Effector memory CD4-positive, alpha-beta T cell (primary cell): ENCODE measurements at regions not wholly inside any gene's neighbourhood (a gene's known extent, or its start where the extent isn't known, plus 50 kb on each side); places are given as distances from the start of the nearest gene placed in this dataset.

ENCODE experiments used
- DNase-seq, 3 donors: peaks; one replicate each; pipeline ENCODE4 v3.0.0-alpha.2; 2020
- H3K27ac ChIP-seq: 2 replicates; pipeline ENCODE4 v1.7.0; 2013; ENCODE audit warnings: mild to moderate bottlenecking, low read length, moderate library complexity; ENCODE audit not compliant: insufficient read depth, poor library complexity, severe bottlenecking
- H3K27me3 ChIP-seq: replicated peaks from 2 replicates; pipeline ENCODE4 v1.7.0; 2013; ENCODE audit warnings: mild to moderate bottlenecking, low read length; ENCODE audit not compliant: insufficient read depth, control insufficient read depth, poor library complexity, severe bottlenecking
- H3K36me3 ChIP-seq: 2 replicates; pipeline ENCODE4 v1.7.0; 2013; ENCODE audit warnings: mild to moderate bottlenecking, low read length, moderate library complexity; ENCODE audit not compliant: control insufficient read depth, insufficient read depth
- H3K4me1 ChIP-seq: 2 replicates; pipeline ENCODE4 v1.7.0; 2013; ENCODE audit warnings: low read length, mild to moderate bottlenecking; ENCODE audit not compliant: control insufficient read depth, insufficient read depth, poor library complexity, severe bottlenecking
- H3K4me3 ChIP-seq: 2 replicates; pipeline ENCODE4 v1.7.0; 2013; ENCODE audit warnings: low read length, low read depth, mild to moderate bottlenecking; ENCODE audit not compliant: insufficient read depth, poor library complexity, severe bottlenecking
- H3K9me3 ChIP-seq: 2 replicates; pipeline ENCODE4 v1.7.0; 2013; ENCODE audit warnings: mild to moderate bottlenecking, low read length, moderate library complexity; ENCODE audit not compliant: control insufficient read depth

DNA sequence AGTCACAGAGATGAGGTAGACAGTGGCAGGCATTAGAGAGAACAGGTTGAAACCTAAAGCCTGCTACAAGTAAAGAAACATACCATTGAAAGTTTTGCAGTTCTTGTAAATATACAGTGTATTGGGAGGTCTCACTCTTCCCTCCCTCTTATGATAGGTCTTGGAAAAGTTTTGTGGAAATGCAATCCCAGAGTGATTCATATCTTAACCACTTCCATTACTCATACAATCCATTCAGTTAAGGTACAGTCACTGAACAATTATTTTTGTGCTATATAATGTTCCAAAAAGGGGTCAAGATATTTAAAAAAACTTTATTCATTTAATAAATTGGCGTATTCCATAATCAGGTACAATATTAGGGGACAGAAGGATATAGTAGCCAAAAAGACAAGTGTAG, 737.7 kb upstream of the ALCAM start:
- no peaks in the 10 kb centered on the region for H3K27me3 ChIP-seq
- no peak overlapping the region for H3K27ac ChIP-seq
- H3K4me3 ChIP-seq, result no peak overlapping the region
- H3K9me3 ChIP-seq, result no peaks in the 10 kb centered on the region
- no peaks in the 10 kb centered on the region for H3K4me1 ChIP-seq
- no peak for DNase-seq
- H3K36me3 ChIP-seq, result no peaks in the 10 kb centered on the region

DNA sequence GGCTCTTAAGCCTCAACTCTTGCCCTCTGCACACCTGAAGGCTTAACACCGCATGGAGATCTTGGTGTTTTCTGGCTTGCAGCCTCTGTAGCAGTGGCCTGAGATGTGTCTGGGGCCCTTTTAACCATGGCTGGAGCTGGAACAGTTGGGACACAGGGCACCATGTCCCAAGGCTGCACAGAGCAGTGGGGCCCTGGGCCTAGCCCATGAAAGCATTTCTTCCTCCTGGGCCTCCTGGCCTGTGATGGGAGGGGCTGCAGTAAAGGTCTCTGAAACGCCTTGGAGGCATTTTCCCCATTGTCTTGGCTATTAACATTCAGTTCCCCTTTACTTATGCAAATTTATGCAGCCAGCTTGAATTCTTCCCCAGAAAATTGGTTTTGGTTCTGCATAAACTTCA, 735.5 kb upstream of the ALCAM start:
- H3K9me3 ChIP-seq, result no peaks in the 10 kb centered on the region
- H3K4me3 ChIP-seq, result no peak overlapping the region
- H3K27me3 ChIP-seq, result no peaks in the 10 kb centered on the region
- DNase-seq, result no peak
- no peaks in the 10 kb centered on the region for H3K4me1 ChIP-seq
- H3K27ac ChIP-seq, result no peak overlapping the region
- no peaks in the 10 kb centered on the region for H3K36me3 ChIP-seq

DNA sequence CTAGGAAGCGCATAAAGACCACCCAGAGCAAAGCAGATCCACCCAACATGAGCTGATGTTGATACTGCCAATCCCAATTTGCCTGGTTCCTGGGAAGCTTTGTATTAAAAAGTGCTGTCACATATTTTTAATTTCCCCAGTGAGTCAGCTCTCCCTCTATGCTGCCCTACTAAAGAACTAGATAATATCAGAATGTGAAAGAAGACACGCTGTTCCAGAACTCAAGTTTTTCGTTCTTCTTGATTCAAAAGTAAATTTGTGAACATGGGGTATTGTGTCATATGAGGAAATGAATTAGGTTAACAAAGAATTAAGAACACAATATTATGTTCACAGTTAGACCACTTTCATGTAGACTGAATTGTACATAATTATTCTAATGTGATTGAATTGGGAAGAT, 734.2 kb upstream of the ALCAM start:
- DNase-seq, result no peak
- no peaks in the 10 kb centered on the region for H3K4me1 ChIP-seq

DNA sequence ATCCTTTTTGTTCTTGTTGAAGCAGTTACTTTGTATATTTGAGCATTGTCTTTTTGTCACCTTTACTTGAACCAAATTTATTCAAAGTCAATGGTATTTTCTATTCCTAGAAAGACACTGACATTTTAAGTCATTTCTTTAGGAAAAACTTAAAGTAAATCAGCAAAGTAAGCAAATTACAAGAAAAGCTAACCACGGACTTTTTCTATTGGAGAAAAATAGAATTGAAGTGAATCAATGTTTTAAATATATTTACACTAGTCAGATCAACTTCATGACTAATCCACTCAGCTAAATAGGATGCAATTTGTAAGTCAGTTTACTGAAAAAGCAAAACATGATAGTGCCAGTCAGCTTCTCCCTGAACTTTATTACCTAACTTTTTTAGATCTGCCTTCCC, 733.8 kb upstream of the ALCAM start:
- H3K4me3 ChIP-seq, result no peak overlapping the region
- H3K9me3 ChIP-seq, result no peaks in the 10 kb centered on the region
- no peaks in the 10 kb centered on the region for H3K27me3 ChIP-seq
- no peaks in the 10 kb centered on the region for H3K4me1 ChIP-seq
- H3K36me3 ChIP-seq, result no peaks in the 10 kb centered on the region
- no peak overlapping the region for H3K27ac ChIP-seq
- DNase-seq, result no peak

More for the DNA sequence above, 734.2 kb upstream of the ALCAM start:
- Histone ChIP-seq H3K9me3 (no peaks in the 10 kb centered on the region), H3K4me3 (no peak overlapping the region), H3K36me3 (no peaks in the 10 kb centered on the region), H3K27me3 (no peaks in the 10 kb centered on the region), H3K27ac (no peak overlapping the region)

DNA sequence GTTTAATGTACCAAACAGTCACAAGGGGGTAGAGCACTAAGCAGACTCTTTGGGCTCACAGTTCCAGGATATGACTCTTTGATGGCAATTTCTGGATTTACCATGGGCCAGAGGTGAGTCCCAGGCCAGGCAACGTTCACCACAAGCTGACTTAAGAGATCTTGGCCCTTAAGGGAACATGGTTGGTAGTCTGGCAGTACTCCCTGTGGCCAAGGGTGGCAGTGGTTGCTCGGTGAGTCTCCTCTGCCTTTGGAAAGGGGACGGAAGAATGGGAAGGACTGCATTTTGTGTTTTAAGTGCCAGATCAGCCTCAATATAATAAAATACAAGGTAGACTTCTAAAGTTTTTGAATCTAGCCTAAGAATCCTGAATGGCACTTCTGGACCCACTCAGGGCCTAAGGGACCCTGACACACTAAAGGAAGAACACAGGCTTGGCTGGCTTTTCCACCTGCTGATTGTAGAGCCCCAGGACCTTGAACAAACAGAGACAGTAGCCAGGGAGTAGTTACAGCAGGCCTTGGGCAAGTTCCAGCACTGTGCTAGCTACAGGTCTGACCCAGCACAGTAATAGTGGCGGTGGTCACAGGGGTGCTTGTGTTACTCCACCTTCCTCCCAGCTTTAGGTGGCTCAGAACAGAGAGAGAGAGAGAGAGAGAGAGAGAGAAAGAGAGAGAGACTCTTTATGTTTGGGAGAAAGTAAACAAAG, 730.7 kb upstream of the ALCAM start:
- no peaks in the 10 kb centered on the region for H3K27me3 ChIP-seq
- no peak for DNase-seq

DNA sequence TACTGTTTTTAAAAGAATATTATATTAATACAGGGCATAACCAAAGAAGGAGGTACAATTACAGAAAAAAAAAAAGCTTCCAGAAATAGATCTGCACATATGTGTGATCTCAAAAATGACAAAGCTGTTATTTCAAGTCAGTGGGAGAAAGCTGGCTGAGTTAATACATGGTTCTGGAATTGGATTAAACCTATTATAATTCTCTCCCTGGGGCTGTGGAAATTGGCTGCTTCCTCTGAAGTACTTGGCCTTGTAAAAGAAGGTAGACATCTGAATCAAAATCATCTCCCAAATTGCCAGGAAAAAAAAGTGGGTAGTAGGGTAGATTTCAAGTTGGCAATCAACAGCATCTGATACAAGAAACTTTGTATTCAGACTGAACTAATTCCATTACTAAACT, 723.9 kb upstream of the ALCAM start:
- Histone ChIP-seq H3K36me3 (no peaks in the 10 kb centered on the region), H3K4me3 (no peak overlapping the region), H3K9me3 (no peaks in the 10 kb centered on the region), H3K27ac (no peak overlapping the region), H3K27me3 (no peaks in the 10 kb centered on the region), H3K4me1 (no peaks in the 10 kb centered on the region)
- DNase-seq, result no peak

More for the DNA sequence above, 730.7 kb upstream of the ALCAM start:
- H3K4me1 ChIP-seq, result no peaks in the 10 kb centered on the region
- no peak overlapping the region for H3K4me3 ChIP-seq
- no peaks in the 10 kb centered on the region for H3K9me3 ChIP-seq
- no peak overlapping the region for H3K27ac ChIP-seq
- H3K36me3 ChIP-seq, result no peaks in the 10 kb centered on the region

DNA sequence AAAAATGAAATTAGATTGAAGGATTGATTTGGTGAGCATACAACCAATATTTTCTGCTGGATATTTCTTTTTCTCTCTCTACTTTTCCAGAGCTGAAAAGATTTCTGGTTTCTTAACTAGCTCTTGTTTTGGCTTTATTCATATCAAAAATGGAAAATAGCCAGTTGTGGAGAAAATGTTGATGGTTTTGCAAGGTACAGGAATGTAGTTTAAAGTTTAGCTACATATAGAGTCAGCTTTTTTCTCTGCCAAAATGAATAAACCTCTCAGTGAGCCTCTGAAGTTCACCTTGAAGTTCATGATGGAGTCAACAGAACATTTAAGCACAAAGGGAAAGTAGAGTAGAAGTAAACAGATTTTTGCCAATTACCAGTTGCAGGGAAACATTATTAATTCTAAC, 720.5 kb upstream of the ALCAM start:
- no peak for DNase-seq
- H3K4me1 ChIP-seq, result no peaks in the 10 kb centered on the region

DNA sequence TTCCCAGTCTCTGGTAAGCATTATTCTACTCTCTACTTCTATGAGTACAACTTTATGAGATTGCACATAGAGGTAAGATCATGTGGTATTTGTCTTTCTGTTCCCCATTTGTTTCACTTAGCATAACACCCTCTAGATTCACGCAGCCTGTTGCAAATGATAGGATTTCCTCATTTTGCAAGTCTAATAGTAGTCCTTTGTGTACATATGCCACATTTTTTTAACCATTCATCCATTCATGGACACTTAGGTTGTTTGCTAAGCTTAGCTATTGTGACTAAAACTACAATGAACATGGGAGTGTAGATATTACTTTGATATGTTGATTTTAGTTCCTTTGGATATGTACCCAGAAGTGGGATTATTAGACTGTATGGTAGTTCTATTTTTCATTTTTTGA, 717.9 kb upstream of the ALCAM start:
- no peak overlapping the region for H3K27ac ChIP-seq
- H3K4me3 ChIP-seq, result no peak overlapping the region

More for the DNA sequence above, 720.5 kb upstream of the ALCAM start:
- Histone ChIP-seq H3K27ac (no peak overlapping the region), H3K36me3 (no peaks in the 10 kb centered on the region), H3K9me3 (no peaks in the 10 kb centered on the region), H3K27me3 (no peaks in the 10 kb centered on the region), H3K4me3 (no peak overlapping the region)

DNA sequence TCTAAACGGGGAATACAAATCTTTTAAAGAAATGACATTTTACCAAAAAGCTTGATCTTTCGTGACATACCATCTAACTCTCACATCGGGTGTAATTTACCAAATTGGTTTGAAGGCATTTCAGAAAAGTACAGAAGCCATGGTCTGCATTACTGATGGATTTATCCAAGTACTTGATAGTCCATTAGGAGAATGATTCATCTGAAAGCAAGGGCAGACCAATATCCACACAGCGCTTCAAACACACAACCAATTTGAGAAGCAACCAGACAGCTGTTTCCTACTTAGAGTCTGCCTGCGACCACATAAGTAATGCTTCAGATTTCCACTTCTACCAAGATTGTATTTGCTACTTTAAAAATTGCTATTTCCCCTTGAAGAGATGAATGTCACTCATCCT, 697.6 kb upstream of the ALCAM start:
- no peak for DNase-seq
- H3K27me3 ChIP-seq, result no peaks in the 10 kb centered on the region
- H3K9me3 ChIP-seq, result no peaks in the 10 kb centered on the region
- no peak overlapping the region for H3K27ac ChIP-seq
- H3K36me3 ChIP-seq, result no peaks in the 10 kb centered on the region
- no peak overlapping the region for H3K4me3 ChIP-seq
- no peaks in the 10 kb centered on the region for H3K4me1 ChIP-seq

More for the DNA sequence above, 717.9 kb upstream of the ALCAM start:
- H3K36me3 ChIP-seq, result no peaks in the 10 kb centered on the region
- H3K27me3 ChIP-seq, result no peaks in the 10 kb centered on the region
- H3K9me3 ChIP-seq, result no peaks in the 10 kb centered on the region
- DNase-seq, result no peak
- H3K4me1 ChIP-seq, result no peaks in the 10 kb centered on the region

DNA sequence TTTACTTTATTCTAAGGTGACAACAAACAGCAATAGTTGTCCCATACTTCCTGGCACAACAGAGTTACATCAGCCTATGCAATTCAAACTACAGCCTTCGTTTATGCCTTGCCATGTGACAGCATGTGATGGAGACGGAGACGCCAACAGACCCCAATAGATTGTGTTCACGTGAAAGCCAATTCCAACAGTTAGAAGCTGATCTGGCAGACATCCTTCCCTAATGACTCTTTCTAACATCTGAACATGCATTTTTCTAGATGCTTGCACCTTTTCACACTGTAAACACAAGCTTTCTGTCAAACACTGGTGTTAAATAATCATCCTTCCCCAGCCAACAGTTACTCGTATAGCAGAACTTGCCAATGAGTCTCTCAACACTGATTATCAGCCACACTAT, 694.4 kb upstream of the ALCAM start:
- no peak for DNase-seq
- no peaks in the 10 kb centered on the region for H3K9me3 ChIP-seq
- H3K36me3 ChIP-seq, result no peaks in the 10 kb centered on the region
- H3K4me1 ChIP-seq, result no peaks in the 10 kb centered on the region
- no peak overlapping the region for H3K4me3 ChIP-seq
- no peaks in the 10 kb centered on the region for H3K27me3 ChIP-seq
- no peak overlapping the region for H3K27ac ChIP-seq
